ENCODE measurements at regions not wholly inside any gene's neighbourhood (a gene's known extent, or its start where the extent isn't known, plus 50 kb on each side); places are given as distances from the start of the nearest gene placed in this dataset.

DNA sequence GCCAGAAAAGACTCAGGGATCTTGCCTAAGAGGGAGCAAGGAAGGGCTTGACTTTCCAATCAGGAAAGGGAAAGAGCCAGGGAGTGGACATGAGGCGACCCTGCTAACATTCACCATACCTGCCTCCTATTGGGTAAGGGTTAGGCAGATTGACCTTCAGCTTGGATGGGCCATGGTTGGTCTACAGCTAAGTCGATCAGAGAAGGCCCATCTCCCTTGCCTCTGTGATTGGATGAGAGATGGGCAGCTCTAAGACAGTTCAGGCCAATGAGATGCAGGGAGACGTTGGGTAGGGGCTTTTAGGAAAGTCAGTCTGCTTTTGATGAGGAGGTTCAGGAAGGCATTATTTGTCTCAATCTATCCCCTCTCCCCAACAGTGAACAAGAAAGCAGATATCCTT, 135.0 kb upstream of the STC2 start:
- DNase-seq (ENCODE audit: low spot score): no peak

DNA sequence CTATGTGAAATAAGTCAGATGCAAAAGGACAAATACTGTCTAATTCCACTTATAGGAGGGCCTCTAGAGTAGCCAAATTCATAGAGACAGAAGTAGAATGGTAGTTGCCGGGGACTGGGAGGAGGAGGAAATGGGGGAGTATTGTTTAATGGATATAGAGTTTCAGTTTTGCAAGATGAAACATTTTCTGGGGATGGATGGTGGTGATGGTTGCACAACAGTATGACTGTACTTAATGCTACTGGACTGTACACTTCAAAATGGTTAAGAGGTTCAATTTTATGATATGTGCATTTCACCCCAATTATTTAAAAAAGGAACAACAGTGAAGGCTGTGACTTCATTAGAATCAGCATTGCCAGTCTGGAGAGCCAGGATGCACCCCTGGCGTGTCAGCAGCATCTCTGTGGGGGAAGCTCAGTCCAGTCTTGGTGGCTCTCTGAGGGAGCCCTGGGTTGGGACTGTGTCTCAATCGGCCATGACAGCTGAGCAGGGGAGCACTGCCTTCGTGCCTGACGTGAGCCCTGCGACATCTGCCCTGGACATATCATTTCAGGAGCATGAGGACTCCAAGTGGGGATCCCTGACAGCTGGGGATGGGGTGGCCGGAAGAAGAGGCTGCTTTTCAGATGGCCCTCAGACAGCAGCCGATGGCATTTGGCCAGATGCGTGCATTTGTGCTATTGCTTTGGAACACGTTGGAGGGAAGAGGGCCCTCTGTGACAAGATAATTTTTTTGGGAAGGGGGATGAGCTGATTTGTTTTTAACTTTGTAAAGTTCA, 130.8 kb upstream of the STC2 start:
- no peak for DNase-seq (ENCODE audit: low spot score)

DNA sequence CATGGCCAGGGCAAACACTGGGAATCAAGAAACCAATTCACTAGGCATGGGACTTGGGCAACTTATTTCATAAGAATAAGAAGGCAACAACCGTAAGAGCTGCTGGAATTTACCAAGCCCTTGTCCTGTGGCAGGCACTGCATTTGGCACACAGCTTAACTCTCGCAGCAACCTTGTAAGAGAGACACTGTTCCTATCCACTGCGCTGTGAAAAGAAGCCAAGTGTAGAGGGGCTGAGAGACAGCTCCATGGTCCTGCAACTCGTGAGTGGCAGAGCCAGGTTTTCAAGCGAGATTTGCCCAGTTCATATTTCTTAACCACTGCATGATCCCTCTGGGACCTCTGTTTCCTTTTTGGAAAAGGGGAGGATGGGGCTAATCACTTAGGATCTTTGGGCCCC, 129.3 kb upstream of the STC2 start:
- DNase-seq (ENCODE audit: low spot score): no peak

DNA sequence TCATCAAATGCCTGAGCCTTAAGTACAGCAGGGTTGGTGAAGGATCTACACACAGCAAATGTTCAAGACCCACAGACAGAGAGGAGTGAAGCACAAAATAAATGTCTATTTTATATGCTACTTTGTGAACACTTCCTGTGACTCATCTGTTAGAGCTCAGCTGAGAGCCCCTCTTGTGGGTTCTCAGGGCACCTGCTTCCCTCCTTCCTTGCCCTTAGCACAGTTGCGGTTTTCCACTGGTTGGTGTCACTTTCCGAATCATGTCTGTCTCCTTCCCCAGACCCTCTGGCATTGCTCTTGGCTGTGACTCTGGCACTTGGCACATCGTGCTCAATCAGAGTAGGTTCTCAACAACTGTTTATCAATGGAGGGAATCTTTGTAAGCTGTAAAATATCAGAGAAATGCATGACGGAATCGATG, 128.5 kb upstream of the STC2 start:
- DNase-seq (ENCODE audit: low spot score): no peak

DNA sequence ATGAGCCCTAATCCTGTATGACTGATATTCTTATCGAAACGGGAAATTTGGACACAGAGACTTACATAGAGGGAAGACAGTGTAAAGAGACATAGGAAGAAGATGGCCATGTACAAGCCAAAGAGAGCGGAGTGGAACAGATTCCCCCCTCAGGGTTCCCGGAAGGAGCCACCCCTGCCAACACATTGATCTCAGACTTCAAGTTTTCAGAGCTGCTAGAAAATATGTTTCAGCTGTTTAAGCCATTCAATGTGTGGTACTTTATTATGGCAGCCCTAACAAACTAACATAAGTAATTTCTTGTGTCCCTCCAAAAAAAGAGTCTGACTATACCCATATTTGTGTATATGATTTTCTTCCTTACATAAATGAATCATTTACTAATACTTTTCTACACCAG, 128.0 kb upstream of the STC2 start:
- no peak for DNase-seq (ENCODE audit: low spot score)

DNA sequence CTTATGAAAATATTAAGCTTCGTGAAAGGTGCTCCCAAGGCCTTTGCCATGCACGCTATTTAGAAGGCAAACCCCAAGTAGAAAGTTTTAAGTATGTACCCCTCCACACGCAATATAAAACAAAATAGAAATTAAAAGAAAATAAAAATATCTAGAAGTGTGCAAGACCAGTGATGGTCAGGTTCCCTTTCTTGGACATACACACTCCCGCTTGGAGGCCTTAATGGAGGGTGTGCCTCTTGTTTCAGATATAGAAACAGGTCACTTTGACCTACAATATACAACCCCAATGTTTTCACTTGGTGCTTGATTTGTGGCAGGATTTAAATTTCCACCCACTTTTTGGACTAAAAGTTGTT, 127.4 kb upstream of the STC2 start:
- DNase-seq (ENCODE audit: low spot score): no peak

DNA sequence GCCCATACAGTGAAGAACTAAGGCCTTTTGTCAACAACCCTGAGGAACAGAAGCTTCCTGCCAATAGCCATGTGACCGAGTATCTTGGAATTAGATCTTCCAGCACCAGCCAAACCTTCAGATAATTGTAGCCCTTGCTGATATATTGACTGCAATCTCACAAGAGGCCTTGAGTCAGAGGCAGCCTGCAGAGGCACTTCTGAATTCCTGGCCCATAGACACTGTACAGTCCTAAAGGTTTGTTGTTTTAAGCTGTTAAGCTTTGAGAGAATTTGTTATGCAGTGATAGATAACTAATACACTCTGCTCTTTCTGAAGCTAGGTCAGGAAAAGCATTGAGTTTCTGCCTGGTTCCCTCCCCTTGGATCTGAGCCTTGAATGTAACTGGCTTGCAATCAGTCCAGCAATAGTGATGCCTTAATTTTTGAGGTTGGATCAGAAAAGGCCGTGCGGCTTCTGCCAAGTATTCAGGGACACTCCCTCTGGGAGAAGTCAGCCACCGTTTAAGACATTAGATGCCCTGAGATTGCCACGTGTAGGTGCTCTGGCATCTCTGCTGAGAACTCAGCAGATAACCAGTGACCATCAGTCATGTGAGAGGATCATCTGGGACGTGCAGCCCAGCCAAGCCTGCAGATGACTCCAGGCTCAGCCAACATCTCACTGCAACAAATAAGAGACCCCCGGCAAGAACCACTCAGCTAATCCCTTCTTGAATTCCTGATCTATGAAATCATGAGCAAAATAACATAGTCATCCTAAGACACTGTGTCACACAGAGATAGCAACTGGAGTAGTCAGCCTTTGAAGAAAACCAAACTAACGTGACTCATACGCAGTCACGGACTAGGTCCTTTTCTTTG, 126.8 kb upstream of the STC2 start:
- DNase-seq (ENCODE audit: low spot score): no peak

DNA sequence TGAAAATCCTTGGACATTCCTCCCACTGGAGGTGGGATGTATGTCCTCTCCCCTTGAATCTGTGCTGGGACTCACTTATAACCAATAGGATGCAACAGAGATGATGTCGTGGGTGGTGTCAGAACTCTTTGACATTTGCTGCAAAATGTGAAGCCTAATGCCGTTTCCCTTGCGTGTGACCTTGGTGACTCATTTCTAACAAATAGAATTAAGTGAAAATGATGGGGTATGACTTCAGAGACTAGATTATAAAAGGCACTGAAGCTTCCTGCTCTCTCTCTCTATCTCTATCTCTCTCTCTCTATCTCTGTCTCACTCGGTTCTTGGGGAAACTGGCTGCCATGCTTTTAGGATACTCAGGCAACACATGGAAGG, 126.1 kb upstream of the STC2 start:
- no peak for DNase-seq (ENCODE audit: low spot score)

DNA sequence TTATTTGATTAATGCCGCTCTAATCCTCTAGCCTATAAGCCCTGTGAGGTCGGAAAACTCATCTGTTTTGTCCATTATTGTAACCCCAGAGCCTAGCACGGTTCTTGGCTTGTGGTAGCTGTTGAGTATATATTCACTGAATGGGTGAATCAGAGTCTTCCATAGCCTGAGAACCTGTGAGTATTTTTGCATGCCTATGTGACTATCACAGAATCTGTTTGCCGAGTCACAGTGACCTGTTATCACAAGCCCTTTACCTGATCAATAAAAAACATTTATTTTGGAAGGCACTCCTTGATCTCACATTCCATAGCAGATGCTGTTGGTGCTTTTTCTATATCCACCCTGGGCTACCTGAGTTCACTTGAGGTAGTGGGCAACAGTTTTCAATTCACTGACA, 125.0 kb upstream of the STC2 start:
- no peak for DNase-seq (ENCODE audit: low spot score)

DNA sequence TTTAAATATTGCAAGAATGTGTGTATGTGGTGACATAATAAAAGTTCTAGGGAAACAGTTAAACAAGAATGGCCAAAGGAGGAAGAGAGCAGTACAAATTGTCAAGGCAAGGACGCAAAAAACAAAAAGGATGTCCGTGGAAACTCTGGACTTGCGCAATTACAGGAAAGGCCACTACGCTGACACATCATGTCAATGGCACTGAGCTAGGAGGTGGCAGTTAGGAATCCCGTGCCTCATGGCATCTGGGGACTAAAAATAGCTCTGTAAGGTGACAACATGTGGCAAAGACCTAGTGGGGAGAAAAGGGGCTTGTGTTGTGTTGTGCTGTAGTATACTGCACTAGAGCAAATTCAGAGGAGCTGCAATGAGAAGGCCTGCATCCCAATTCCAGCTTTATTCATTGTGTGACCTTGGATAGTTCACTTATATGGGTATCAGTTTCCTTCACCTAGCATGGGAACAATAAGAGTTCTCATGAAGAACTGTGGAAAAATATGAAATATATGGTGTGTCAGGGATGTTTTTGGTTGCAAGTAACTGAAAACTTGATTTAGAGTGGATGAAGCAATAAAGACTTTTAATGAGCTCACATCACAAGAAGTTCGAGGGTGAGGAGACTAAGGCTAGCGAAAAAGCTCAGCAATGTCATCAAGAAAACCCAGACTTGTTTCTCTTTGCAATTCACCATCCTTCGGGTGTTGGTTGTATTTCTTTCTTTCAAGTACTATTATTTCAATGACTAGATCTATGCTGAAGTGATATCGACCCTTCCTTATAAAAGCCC, 124.1 kb upstream of the STC2 start:
- no peak for DNase-seq (ENCODE audit: low spot score)

DNA sequence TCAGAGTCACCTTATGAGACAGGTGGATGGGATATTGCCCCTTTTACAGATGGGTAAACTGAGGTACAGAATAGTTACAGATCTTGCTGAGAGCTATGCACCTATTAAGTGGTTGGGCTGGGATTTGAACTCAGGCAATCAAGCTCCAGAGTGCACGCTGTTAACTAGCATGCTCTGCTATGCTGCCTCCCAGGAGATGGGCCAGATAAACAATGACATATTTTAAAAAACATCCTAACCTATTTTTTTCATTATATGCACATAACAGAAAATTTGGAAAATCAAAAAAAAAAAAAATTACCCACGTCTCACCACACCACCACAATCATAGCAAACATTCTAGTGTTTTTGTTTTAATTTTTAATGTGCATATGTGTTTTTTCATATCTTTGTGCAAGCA, 123.4 kb upstream of the STC2 start:
- no peak for DNase-seq (ENCODE audit: low spot score)

DNA sequence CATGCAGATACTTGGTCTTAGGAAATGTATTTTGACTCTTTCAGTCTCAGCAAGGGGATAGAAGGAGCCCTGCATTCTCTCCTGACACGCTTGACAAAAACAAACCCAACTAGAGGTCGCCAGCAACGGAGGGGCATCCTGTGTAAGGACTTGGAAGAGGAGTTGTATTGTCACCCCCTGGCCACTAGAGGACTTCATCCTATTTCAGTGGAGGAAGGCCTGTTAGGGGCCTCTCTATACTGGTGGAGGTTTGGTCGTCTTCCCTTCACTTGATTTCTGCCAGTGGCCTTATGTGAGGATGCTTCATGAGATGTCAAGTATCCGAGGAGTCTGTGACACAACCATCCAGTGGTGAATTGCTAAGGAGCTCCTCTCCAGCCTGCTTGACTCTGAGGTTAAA, 122.8 kb upstream of the STC2 start:
- peak; percentile 47 for DNase-seq (ENCODE audit: low spot score)

DNA sequence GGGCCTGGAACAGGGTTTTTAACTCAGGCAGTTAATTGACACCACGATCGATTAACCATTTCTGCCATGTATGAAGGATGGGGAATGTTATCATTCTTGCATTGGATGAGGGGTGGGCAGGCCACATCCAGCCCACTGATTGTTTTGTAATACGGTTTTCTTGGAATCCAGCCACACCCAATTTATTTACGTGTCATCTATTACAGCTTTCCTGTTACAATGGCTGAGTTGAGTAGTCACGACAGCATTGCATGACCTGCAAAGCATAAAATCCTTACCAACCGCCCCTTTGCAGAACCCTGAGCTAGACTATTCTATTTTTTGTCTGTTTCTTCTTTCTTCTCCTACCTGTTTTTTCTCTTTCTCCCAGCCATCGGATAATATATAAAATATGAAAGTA, 122.0 kb upstream of the STC2 start:
- no peak for DNase-seq (ENCODE audit: low spot score)

DNA sequence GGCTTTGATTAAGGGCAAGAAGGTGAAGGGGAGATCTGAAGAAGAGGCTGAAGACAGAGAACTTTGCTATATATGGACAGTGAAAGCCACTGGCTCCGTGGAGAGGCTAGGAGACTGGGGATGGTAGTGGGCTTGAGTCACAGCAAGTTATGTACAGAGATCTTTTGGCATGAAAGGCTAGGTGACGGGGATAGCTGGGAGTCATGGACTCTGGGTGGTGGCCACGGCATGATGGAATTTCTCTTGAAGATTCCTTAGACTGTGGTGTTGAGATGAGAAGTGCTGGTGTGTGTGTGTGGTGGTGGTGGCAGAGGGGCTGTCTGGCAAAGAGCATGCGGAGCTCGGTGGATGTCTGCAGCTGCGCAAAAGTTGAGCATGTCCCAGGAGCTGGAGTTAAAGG, 120.6 kb upstream of the STC2 start:
- DNase-seq (ENCODE audit: low spot score): no peak

DNA sequence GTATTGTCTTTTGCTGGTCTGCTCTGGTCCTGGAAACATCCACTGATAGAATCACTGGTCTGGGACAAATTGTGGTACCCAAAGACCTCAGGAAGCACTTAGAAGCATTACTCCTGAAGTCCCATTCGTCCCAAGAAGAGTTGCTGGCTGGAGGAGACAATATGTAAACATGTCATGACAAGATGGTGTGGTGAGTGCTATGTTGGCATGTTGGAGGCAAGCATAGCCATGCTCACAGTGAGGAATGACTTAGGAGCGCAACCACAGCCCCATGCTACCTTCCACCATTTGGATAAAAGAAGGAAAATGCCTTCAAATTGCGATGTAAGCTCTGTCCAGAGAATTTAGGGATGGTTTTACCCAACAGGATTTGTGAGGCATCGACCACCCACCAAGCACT, 115.8 kb upstream of the STC2 start:
- DNase-seq (ENCODE audit: low spot score): no peak

DNA sequence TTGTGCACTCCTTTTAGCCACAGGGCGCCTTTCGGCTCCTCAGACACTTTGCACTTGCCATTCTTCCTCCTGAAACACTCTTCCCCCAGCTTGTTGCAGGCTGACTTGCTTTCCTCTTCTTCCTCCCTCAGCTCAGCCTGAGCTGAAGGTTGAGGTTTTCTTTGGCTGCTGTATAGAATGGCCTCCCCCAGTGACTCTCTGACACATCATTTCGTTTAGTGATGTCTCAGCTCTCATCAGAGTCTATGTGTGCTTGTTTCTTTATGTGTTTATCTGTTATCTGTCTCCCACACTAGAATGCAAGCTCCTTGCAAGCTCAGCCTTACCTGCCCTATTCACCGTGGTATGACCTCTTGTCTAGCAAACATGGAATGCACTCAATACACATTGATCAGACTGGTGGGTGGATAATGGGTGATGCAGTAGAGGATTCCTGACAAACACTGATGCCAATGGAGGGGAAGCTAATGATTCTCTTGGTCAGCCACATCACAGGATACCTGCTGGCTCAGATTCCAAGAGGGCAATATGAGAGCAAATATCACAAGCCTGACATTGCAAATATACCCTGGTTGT, 112.9 kb upstream of the STC2 start:
- DNase-seq (ENCODE audit: low spot score): no peak

DNA sequence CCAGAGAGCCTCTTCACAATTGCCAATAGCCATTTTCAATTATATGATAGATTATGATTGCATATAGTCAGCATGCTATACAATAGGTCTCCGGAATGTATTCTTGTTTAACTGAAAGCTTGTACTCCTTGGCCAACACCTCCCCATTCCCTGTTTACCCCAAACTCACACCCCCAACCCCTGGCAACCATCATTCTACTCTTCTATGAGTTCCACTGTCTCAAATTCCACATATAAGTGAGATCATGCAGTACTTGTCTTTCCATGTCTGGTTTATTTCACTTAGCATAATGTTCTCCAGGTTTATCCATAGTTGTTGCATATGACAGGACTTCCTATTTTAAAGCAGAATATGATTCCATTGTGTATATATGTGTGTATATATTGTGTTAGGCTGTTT, 110.7 kb upstream of the STC2 start:
- DNase-seq (ENCODE audit: low spot score): no peak

DNA sequence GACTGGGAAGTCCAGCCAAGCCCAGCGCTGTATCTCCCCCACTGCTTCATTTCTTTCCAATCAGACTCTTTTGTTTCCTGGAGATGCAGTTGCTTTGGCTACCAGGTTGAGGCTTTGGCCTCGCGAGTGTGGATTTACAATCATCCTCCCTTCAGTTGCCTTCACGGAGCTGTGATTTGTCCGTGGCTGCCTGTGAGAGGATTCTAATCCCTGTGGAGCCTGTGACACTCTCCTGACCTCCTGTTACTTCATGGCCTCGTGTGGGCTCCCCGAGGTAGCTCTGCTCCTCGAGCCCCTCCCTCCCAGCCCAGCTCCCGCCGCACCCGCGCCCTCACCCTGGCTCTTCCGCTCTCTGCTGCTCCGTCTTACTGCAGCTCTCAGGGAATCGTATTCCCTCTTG, 107.2 kb upstream of the STC2 start:
- no peak for DNase-seq (ENCODE audit: low spot score)

DNA sequence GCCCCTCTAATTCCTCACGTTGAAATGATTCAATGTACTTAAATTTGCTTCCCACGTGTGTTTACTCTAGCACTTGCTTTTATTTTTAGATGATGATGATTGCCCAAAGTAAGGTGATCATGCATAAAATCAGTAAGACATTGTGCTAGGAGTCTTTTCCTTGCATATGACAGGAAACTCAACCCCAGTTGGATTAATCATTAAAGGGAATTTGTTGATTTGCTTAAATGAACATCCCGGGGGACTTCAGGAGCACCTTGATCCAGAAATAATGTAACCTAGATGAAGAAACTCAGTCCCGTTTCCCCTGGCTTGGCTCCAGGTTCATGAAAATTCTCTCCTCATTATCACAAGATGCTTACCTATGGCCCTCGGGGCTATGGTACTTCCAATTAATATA, 106.1 kb upstream of the STC2 start:
- no peak for DNase-seq (ENCODE audit: low spot score)

DNA sequence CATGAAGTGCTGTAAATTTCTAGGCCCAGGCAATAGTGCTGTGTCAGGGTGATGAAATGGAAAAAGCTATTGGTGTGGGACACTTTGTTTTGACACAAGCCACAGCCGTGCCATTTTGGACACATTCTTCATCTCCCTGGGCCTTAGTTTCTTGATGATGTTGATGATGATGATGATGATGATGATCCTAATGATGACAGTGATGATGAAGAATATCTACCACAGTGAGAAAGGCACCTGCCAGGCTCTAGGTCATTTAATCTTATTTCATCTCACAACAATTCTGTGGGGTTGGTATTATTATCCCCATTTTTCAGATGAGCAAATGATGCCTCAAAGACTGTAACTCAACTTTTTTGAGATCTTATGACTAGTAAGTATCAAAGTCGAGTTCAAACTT, 102.2 kb upstream of the STC2 start:
- DNase-seq (ENCODE audit: low spot score): no peak

DNA sequence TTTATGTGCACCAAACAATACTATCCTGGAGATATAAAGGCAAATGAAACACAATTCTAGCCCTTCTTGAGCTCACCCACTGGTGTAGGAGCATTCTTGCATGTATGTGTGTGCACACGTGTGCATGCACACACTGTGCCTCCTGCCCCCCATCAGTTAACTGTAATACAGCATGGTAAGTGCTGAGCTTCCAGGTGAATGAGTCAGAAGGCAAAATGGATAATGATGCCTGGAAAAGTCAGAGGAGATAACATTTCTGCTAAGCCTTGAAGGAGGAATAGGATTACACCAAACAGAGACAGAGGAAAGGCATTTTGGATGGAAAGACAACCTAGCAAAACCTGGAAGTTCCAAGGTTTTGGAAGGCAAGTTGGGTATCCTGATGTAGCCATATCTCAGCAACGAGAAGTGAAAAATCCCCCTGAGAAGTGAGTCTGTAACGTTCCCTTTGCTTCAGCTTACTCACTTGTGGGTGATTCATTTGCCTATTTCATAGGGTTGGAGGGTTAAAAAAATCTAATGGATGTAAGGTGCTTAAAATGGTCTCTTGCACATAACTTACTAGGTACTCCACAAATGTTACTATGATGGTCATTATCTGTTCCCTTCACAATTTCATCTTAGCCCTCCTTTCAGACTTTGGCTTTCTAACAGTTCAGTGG, 101.4 kb upstream of the STC2 start:
- no peak for DNase-seq (ENCODE audit: low spot score)

All from HuH-7.5 (cell line).